ENCODE measurements at regions not wholly inside any gene's neighbourhood (a gene's known extent, or its start where the extent isn't known, plus 50 kb on each side); places are given as distances from the start of the nearest gene placed in this dataset.

DNA sequence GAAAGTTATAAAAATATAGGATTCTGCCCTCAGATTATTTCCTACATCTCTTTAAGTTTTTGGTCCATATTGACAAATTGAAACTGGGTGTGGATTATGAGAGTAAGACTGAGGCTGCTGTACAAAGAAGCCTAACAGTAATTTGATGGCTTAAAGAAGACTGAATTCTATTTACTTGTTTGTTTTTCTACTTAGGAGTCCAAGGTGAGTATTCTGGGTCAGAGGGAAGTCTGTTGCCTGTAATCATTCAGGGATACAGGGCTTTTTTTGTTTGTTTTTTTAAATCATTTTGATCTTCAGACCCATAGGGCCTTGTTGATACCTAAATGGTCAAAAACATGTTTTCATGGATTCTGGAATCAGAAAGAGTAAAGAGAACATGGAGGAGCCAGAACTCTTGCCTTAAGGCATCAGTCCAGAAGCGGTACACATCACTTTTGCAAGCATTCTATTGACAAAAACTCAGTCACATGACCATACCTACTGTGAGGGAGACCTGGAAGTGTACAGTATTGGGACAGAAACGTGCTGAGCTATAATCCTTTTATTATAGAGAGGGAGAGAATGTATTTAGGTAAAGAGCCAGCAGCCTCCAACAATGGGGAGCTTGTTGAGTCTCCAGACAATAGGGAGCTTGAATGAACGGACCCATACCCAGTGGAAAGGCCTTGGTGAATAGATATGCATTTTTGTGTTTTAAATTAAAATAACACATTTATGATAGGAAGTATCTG lies 102.7 kb downstream of the LRRC70 start:
- no peak for DNase-seq (ENCODE audit: low spot score)

DNA sequence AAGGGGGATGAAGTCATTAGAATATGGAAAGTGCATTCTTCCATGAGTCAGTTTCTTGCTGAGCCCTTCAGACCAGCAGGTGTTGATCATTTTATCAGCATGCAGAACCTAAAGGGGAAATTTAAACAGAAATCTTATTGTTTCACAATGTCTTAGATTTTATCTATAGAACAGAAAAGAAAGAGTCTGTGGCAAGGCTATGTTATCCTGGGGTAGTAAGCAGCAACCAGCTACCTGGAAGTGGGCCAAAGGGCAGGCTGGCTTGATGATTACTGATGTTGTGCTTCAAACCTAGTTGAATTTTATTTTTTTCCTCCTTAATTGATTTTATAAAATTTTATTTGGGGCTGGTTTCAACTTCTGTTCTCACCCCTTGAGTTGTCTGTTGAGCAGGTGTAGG lies 101.5 kb downstream of the LRRC70 start:
- no peak for DNase-seq (ENCODE audit: low spot score)

Measured in umbilical cord (tissue), 1 donor.